GM19328 (cell line): ENCODE measurements at regions not wholly inside any gene's neighbourhood (a gene's known extent, or its start where the extent isn't known, plus 50 kb on each side); places are given as distances from the start of the nearest gene placed in this dataset.

ENCODE experiments used
- ATAC-seq: cut with Tn5 transposase; IDR thresholded peaks from one replicate; pipeline ENCODE4 v1.9.1; 2021; ENCODE audit warnings: mild to moderate bottlenecking, moderate library complexity; ENCODE audit not compliant: unreplicated experiment

GRCh38 chr9:1947438-1947837 lies 67.7 kb upstream of the SMARCA2 start:
- no peak for ATAC-seq

- ATAC-seq: no peak
Observed at GRCh38 chr9:1948541-1948940, 66.6 kb upstream of the SMARCA2 start.

- no peak for ATAC-seq
Observed at GRCh38 chr9:1951446-1951845, 63.7 kb upstream of the SMARCA2 start.

DNA sequence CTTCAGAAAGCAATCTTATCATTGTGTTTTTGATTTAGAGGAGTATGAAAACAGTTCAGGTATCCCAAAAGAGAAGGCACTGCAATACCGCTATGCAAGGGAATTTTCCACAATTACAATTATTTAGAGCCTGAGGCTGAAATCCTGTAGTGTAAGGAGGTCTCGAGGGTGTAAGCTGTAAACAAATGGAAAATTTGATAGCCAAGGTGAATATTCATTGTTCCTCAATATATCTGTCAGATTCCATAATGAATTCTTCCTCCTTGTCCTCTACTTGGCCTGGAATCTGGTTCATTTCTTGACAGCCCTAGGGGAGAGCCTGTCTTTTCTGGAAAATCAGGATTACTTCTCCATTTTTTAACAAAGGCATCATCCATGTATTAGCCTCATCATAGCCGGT lies 63.1 kb upstream of the SMARCA2 start:
- ATAC-seq: no peak

DNA sequence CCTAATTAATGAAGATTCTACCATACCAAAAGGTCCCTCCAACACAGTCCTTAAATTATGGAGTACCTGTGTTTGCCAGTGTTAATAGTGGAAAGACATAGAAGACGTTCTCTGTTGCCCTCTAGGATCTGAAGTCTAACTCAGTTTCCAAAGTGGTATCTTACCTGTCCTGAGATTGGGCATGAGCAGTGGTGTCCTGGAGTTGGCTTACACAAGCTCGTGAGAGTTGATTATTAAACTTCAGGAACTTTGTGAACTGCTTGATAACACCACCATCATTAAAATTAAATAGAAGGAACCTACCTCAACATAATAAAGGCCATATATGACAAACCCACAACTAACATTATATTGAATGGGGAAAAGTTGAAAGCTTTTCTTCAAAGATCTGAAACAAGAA lies 60.9 kb upstream of the SMARCA2 start:
- ATAC-seq: no peak

DNA sequence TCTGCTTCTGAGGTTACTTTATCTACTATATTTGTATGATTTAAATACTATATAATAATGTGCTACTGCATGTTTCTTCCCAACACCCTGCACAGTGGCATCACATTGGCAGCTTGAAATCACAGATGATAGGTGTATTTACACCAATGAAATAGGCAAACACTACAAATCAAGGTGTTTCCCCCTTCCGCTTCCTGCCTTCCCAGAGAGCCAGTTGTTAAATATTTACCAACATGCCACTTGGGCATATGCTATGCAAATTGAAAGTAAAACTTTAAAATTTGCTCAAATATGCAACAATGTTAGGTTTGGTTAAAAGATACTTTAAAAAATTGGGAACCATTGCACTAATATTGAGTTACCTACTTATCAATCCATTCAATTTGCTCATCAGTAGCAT lies 58.2 kb upstream of the SMARCA2 start:
- no peak for ATAC-seq

DNA sequence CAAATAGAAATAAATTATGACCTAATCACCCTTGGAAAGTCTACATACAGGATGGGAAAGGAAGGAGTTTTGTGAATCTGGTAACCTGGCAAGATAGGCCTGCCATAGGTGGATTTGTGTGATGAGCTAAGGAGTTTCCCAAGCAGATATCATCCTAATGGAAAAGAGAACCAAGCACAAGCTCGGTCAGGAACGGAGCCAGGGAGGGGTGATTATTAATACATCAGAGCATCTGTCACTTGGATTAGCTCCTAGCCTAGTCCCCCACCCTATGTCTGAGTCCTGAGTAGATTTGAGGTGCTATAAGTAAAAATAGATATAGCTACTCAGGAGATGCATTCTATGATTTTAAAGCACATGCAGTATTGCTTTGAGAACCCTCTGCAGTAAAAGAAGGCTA lies 57.3 kb upstream of the SMARCA2 start:
- no peak for ATAC-seq

- ATAC-seq: no peak
Observed at GRCh38 chr9:1959371-1959770, 55.8 kb upstream of the SMARCA2 start.

GRCh38 chr9:1960342-1961042 lies 54.7 kb upstream of the SMARCA2 start:
- ATAC-seq: no peak

DNA sequence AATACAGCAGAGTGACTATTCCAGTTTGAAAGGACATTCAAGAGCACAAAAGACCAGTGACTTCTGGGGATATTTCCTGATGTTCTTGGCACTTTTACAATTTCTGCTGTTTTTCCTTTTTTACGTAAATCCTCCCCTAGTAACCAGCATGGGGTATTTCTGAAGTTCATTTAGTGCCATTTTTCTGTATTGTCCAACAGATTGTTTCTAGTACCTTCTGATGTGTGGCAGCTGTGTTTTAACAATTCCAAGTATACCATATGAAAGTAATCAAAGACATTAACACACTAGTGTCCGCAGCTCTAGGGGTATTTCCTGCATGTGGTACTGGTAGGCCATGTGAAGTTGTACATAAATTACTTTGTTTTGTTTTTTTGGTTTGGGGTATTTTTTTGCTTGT lies 53.0 kb upstream of the SMARCA2 start:
- ATAC-seq: no peak

- no peak for ATAC-seq
Observed at GRCh38 chr9:1962588-1963106, 52.5 kb upstream of the SMARCA2 start.

GRCh38 chr9:1964093-1964492 lies 51.1 kb upstream of the SMARCA2 start:
- no peak for ATAC-seq
